GM19395 (cell line): ENCODE measurements at regions not wholly inside any gene's neighbourhood (a gene's known extent, or its start where the extent isn't known, plus 50 kb on each side); places are given as distances from the start of the nearest gene placed in this dataset.

Source experiments
- ATAC-seq: cut with Tn5 transposase; IDR thresholded peaks from one replicate; pipeline ENCODE4 v1.9.1; 2021; ENCODE audit warnings: mild to moderate bottlenecking, moderate library complexity; ENCODE audit not compliant: unreplicated experiment

- no peak for ATAC-seq
These were observed 62.0 kb upstream of the PDE7B start for GRCh38 chr6:135789375-135790050.

GRCh38 chr6:135791441-135791840, 60.1 kb upstream of the PDE7B start:
- no peak for ATAC-seq

GRCh38 chr6:135796643-135797305, 54.7 kb upstream of the PDE7B start:
- ATAC-seq = no peak

GRCh38 chr6:135797361-135797760, 54.1 kb upstream of the PDE7B start:
- ATAC-seq = no peak

- ATAC-seq = no peak
These were observed 52.6 kb upstream of the PDE7B start for GRCh38 chr6:135798751-135799515.
